NB4 (cell line): ENCODE measurements at regions not wholly inside any gene's neighbourhood (a gene's known extent, or its start where the extent isn't known, plus 50 kb on each side); places are given as distances from the start of the nearest gene placed in this dataset.

Experiments used
- DNase-seq: peaks from one replicate; pipeline ENCODE4 v3.0.0; 2010; ENCODE audit warnings: low read depth
- H3K4me3 ChIP-seq: one replicate; pipeline ENCODE4 v1.5.1; 2011; ENCODE audit warnings: mild to moderate bottlenecking, low read depth, low read length, moderate library complexity
- CTCF ChIP-seq: IDR thresholded peaks from one replicate; pipeline ENCODE4 v1.5.1; 2012; ENCODE audit warnings: low read depth, low read length
- MAX ChIP-seq: IDR thresholded peaks from 2 replicates; pipeline ENCODE4 v1.6.1; 2011; ENCODE audit warnings: low read depth, low read length
- MYC ChIP-seq: IDR thresholded peaks from 2 replicates; pipeline ENCODE4 v1.6.1; 2011; ENCODE audit warnings: low read depth, low read length
- POLR2A ChIP-seq: IDR thresholded peaks from 2 replicates; pipeline ENCODE4 v1.6.1; 2011; ENCODE audit warnings: mild to moderate bottlenecking; ENCODE audit not compliant: insufficient read length; ENCODE audit errors: extremely low read depth

DNA sequence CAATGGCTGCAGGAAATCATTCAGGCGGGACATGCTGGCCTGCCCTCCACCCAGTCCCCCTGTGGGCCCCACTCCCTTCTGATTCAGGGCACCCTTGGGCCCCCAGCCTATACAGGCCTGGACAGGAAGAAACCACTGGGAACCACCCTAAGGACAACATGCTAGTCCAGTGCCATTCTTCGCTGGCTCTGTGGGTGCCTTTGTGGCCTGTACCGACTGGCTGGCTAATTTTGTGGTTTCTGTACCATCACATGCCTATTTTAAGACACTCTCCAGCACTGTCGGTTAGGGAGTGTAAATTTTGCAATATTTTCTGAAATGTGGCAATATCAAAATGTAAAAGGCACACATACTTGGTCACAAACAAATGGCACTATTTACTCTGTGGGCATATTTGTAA lies 61.4 kb upstream of the POLG start:
- TF ChIP-seq POLR2A = no peak
- TF ChIP-seq MYC = peak; percentile 96
- no peak for TF ChIP-seq CTCF
- peak; percentile 75 for TF ChIP-seq MAX
- DNase-seq = peak; percentile 100
- peak overlapping the region; percentile 14 for H3K4me3 ChIP-seq

DNA sequence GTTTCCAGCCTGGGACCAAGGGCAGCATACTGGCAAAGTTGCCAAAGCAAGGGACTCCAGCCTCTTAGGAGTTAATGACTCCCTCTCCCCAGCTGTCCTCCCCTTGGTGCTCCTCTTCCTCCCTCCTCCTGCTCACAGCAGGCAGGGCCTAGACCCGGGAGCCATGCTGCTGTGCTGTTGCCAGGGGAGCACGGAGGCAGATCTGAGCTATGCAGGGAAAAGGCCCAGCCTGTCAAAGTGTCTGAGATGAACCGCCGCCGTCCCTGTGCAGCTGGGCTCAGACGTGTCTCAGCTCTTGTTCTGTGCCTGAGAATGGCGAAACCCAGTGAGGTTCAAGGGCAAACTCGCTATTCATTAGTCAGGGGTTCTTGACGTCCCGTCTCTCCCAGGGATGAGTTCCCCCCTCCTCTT lies 60.8 kb upstream of the POLG start:
- DNase-seq = no peak
- TF ChIP-seq MAX (no peak), CTCF (no peak), MYC (peak; percentile 9; the same call in 1 of the 2 replicates), POLR2A (peak; percentile 4)
- no peak overlapping the region for H3K4me3 ChIP-seq

DNA sequence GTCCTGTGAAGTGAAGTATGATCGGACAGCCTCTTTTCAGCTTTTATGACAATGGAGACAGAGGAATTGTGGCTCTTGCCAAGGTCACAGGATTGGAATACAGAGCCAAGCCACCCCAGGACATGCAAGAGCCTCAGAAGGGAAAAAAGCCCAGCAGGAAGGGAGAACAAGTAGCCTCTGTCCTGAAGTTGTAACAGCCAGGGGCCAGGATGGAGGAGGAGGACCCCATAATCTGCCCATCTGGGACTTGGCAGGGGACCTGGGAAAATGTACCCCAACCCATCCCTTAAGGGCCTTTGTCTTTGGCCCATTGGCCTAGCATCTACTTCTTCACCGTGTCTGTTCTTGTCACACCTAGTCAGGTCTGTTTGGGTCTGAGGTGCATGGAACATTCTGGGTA lies 60.4 kb upstream of the POLG start:
- no peak for DNase-seq

GRCh38 chr15:89393056-89393455 lies 58.4 kb upstream of the POLG start:
- DNase-seq = peak; percentile 67
- H3K4me3 ChIP-seq = no peak overlapping the region
- TF ChIP-seq CTCF = no peak
- peak; percentile 28; the same call in 1 of the 2 replicates for TF ChIP-seq MAX
- no peak for TF ChIP-seq MYC
- TF ChIP-seq POLR2A = no peak

More for the DNA sequence above, 60.4 kb upstream of the POLG start:
- TF ChIP-seq MYC (no peak), MAX (no peak), POLR2A (no peak), CTCF (no peak)
- no peak overlapping the region for H3K4me3 ChIP-seq

DNA sequence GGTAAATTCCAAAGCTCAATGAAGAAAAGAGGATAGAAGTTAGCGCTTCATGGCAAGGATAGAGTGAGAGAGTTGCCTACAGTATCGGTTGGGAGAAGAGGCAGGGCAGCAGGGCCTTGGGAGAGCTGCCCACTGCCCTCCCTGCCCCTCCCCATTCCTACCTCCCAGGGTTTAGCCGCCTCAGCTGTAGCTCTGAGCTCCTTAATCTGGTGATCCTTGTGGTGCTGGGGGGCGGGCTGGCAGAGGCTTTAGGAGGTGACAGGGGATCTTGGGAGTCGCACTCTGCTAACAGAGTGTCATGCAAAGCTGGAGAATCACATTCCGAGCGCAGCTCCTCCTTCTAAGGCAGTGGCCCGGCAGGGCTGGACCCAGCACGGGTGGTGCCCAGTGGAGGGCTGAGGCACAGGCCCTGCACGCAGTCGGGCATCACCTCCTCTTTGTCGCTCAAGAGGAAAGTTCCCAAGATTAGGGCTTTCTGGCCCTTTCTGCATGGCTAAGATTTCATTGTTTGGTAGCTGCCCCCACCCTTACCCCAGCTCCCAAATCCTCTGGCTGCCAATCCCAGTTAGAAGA lies 57.1 kb upstream of the POLG start:
- no peak for TF ChIP-seq MYC
- TF ChIP-seq CTCF = no peak
- no peak overlapping the region for H3K4me3 ChIP-seq
- no peak for DNase-seq
